K562 (cell line): ENCODE measurements at regions not wholly inside any gene's neighbourhood (a gene's known extent, or its start where the extent isn't known, plus 50 kb on each side); places are given as distances from the start of the nearest gene placed in this dataset.

Source experiments
- ZKSCAN1 ChIP-seq: fragments of 150-350 bp; IDR thresholded peaks from 2 replicates; pipeline ENCODE4 v1.6.1; 2016; ENCODE audit warnings: low read depth, low read length
- ZNF407 ChIP-seq: fragments of 450-650 bp; IDR thresholded peaks from 2 replicates; pipeline ENCODE4 v1.6.1; 2016; ENCODE audit warnings: low read depth

GRCh38 chr21:41052820-41053555 lies 115.0 kb upstream of the BACE2 start (continued):
- TF ChIP-seq ZNF407 (no peak), ZKSCAN1 (no peak)
- TF ChIP-seq, all 486 proteins: peak for 0
